ENCODE measurements at regions not wholly inside any gene's neighbourhood (a gene's known extent, or its start where the extent isn't known, plus 50 kb on each side); places are given as distances from the start of the nearest gene placed in this dataset.
A peak's percentile ranks its signal among the peaks of the same experiment; 100 is the strongest.
"Not testable (repeated sequence)": the region's sequence is repeated elsewhere in the genome, so short reads cannot be mapped to it uniquely, and the experiment has no call there.

- TF ChIP-seq, protein P1, sequence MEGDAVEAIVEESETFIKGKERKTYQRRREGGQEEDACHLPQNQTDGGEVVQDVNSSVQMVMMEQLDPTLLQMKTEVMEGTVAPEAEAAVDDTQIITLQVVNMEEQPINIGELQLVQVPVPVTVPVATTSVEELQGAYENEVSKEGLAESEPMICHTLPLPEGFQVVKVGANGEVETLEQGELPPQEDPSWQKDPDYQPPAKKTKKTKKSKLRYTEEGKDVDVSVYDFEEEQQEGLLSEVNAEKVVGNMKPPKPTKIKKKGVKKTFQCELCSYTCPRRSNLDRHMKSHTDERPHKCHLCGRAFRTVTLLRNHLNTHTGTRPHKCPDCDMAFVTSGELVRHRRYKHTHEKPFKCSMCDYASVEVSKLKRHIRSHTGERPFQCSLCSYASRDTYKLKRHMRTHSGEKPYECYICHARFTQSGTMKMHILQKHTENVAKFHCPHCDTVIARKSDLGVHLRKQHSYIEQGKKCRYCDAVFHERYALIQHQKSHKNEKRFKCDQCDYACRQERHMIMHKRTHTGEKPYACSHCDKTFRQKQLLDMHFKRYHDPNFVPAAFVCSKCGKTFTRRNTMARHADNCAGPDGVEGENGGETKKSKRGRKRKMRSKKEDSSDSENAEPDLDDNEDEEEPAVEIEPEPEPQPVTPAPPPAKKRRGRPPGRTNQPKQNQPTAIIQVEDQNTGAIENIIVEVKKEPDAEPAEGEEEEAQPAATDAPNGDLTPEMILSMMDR (IDR thresholded peaks at IDR 0.05; ENCODE audit: insufficient read depth, low read depth, low read length, missing control alignments) = no peak
- peak; percentile 70 for DNase-seq (ENCODE audit: low read depth)
- no peak overlapping the region for H3K4me3 ChIP-seq (ENCODE audit: low read depth, low read length)
Observed at GRCh38 chr7:43058271-43059066, 54.0 kb upstream of the HECW1 start.

- H3K4me3 ChIP-seq (ENCODE audit: low read depth, low read length); DNase-seq (ENCODE audit: low read depth): not testable (repeated sequence)
Observed at GRCh38 chr7:43059067-43059600, 53.3 kb upstream of the HECW1 start.
